OCI-LY3 (cell line): ENCODE measurements at regions not wholly inside any gene's neighbourhood (a gene's known extent, or its start where the extent isn't known, plus 50 kb on each side); places are given as distances from the start of the nearest gene placed in this dataset.

Experiments
- H2AFZ ChIP-seq: fragments of 200-600, 300-600 bp; shearing (Covaris generic); 2 replicates; pipeline ENCODE4 v1.6.0; 2014; ENCODE audit warnings: antibody characterized with exemption, low read depth, low read length
- H3K27ac ChIP-seq: fragments of 200-600, 300-600 bp; sonication (generic); 2 replicates; pipeline ENCODE4 v1.5.1; 2014; ENCODE audit warnings: mild to moderate bottlenecking, low read length, moderate library complexity, mixed read lengths
- H3K27me3 ChIP-seq: fragments of 200-600, 300-600 bp; sonication (generic); 2 replicates; pipeline ENCODE4 v1.6.1; 2014; ENCODE audit warnings: low read depth, low read length, mixed read lengths
- H3K36me3 ChIP-seq: fragments of 200-600, 300-600 bp; sonication (generic); replicated peaks from 2 replicates; pipeline ENCODE3; 2014; ENCODE audit warnings: low read depth, low read length, mixed read lengths
- H3K4me1 ChIP-seq: fragments of 300-600, 200-600 bp; sonication (generic); 2 replicates; pipeline ENCODE4 v1.6.1; 2014; ENCODE audit warnings: low read length, mixed read lengths
- H3K4me2 ChIP-seq: fragments of 200-600, 300-600 bp; sonication (generic); 2 replicates; pipeline ENCODE4 v1.6.1; 2014; ENCODE audit warnings: low read length, mixed read lengths
- H3K4me3 ChIP-seq: fragments of 300-600, 200-600 bp; sonication (generic); 2 replicates; pipeline ENCODE4 v1.5.1; 2014; ENCODE audit warnings: antibody characterized with exemption, mild to moderate bottlenecking, low read length, moderate library complexity
- H3K79me2 ChIP-seq: fragments of 300-600, 200-600 bp; shearing (Covaris generic); 2 replicates; pipeline ENCODE4 v1.6.1; 2014; ENCODE audit warnings: mild to moderate bottlenecking, low read length, mixed read lengths
- H3K9ac ChIP-seq: fragments of 300-600, 200-600 bp; shearing (Covaris generic); 2 replicates; pipeline ENCODE4 v1.6.0; 2014; ENCODE audit warnings: mild to moderate bottlenecking, low read length, moderate library complexity
- H3K9me3 ChIP-seq: fragments of 200-600, 300-600 bp; shearing (Covaris generic); 2 replicates; pipeline ENCODE4 v1.6.1; 2014; ENCODE audit warnings: low read length, mixed read lengths; ENCODE audit not compliant: insufficient read depth
- H4K20me1 ChIP-seq: fragments of 200-600, 300-600 bp; sonication (generic); 2 replicates; pipeline ENCODE4 v1.6.1; 2016; ENCODE audit warnings: low read length, mixed read lengths; ENCODE audit not compliant: insufficient read depth
- CTCF ChIP-seq: fragments of 200-600, 300-600 bp; sonication (generic); IDR thresholded peaks from 2 replicates; pipeline ENCODE4 v1.5.1; 2014; ENCODE audit warnings: antibody characterized with exemption, low read length, low read depth
- EZH2phosphoT487 ChIP-seq: fragments of 200-600 bp; shearing (Covaris generic); IDR thresholded peaks from 2 replicates; pipeline ENCODE4 v1.6.1; 2018; ENCODE audit warnings: antibody characterized with exemption, mixed run types, low read depth

- H3K4me2 ChIP-seq, result no peak overlapping the region
- H2AFZ ChIP-seq, result no peak overlapping the region
- TF ChIP-seq CTCF (no peak), EZH2phosphoT487 (no peak)
- no peaks in the 10 kb centered on the region for H3K79me2 ChIP-seq
- H3K9me3 ChIP-seq, result no peaks in the 10 kb centered on the region
- no peak overlapping the region for H3K27ac ChIP-seq
- peaks cover 5% of the 10 kb centered on the region; the same call in 1 of the 2 replicates for H3K4me1 ChIP-seq
- no peaks in the 10 kb centered on the region for H4K20me1 ChIP-seq
- no peak overlapping the region for H3K4me3 ChIP-seq
- H3K9ac ChIP-seq, result no peak overlapping the region
- no peaks in the 10 kb centered on the region for H3K36me3 ChIP-seq
- no peaks in the 10 kb centered on the region for H3K27me3 ChIP-seq
Measured at GRCh38 chr10:29099415-29099814, 189.5 kb upstream of the LYZL1 start.

DNA sequence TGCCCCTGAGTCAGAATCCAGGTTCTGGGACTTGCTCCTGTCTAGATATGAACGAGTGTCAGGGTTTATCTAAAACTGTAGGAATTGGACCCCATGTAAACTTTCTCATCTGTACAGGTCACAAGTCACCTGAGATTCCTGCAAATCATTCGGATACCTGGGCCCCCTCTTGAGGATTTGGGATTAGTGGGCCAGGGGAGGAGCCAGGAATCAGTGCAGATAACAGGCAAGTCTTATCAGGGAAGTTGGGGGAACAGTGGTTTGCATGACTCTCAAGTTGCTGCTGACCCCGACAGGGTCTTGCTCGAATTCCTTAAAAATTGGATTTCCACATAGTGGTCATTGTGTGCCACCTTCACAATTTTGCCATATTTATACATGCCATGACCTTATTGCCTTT is 188.4 kb upstream of the LYZL1 start:
- Histone ChIP-seq H2AFZ (no peak overlapping the region), H3K27ac (no peak overlapping the region), H3K27me3 (no peaks in the 10 kb centered on the region), H4K20me1 (no peaks in the 10 kb centered on the region), H3K9me3 (no peaks in the 10 kb centered on the region), H3K36me3 (no peaks in the 10 kb centered on the region), H3K4me1 (peaks cover 5% of the 10 kb centered on the region; the same call in 1 of the 2 replicates), H3K79me2 (no peaks in the 10 kb centered on the region), H3K4me2 (no peak overlapping the region), H3K4me3 (no peak overlapping the region), H3K9ac (no peak overlapping the region)
- no peak for TF ChIP-seq EZH2phosphoT487
- TF ChIP-seq CTCF, result no peak

- no peaks in the 10 kb centered on the region for H3K4me1 ChIP-seq
- H3K27me3 ChIP-seq, result no peaks in the 10 kb centered on the region
- H3K4me2 ChIP-seq, result no peak overlapping the region
- no peaks in the 10 kb centered on the region for H3K79me2 ChIP-seq
- no peak overlapping the region for H3K27ac ChIP-seq
- H2AFZ ChIP-seq, result no peak overlapping the region
- TF ChIP-seq CTCF (no peak), EZH2phosphoT487 (no peak)
- H3K4me3 ChIP-seq, result no peak overlapping the region
- no peaks in the 10 kb centered on the region for H3K9me3 ChIP-seq
- H4K20me1 ChIP-seq, result no peaks in the 10 kb centered on the region
- H3K36me3 ChIP-seq, result no peaks in the 10 kb centered on the region
- H3K9ac ChIP-seq, result no peak overlapping the region
Measured at GRCh38 chr10:29102233-29102632, 186.6 kb upstream of the LYZL1 start.

GRCh38 chr10:29102636-29103035 is 186.2 kb upstream of the LYZL1 start:
- Histone ChIP-seq H3K79me2 (no peaks in the 10 kb centered on the region), H2AFZ (no peak overlapping the region), H3K4me2 (no peak overlapping the region), H3K36me3 (no peaks in the 10 kb centered on the region), H3K9me3 (no peaks in the 10 kb centered on the region), H3K27ac (no peak overlapping the region), H3K27me3 (no peaks in the 10 kb centered on the region), H3K4me1 (no peaks in the 10 kb centered on the region), H3K9ac (no peak overlapping the region), H3K4me3 (no peak overlapping the region), H4K20me1 (no peaks in the 10 kb centered on the region)
- TF ChIP-seq EZH2phosphoT487 (no peak), CTCF (no peak)
